AG09309 (cell line): ENCODE measurements at regions not wholly inside any gene's neighbourhood (a gene's known extent, or its start where the extent isn't known, plus 50 kb on each side); places are given as distances from the start of the nearest gene placed in this dataset.

Source experiments
- DNase-seq: peaks from one replicate; pipeline ENCODE4 v3.0.0-alpha.2; 2010; ENCODE audit warnings: low read depth
- H3K4me3 ChIP-seq: 2 replicates; pipeline ENCODE4 v1.5.1; 2011; ENCODE audit warnings: mild to moderate bottlenecking, low read depth, low read length, moderate library complexity; ENCODE audit not compliant: control insufficient read depth
- TF ChIP-seq, protein P1 (sequence below): IDR thresholded peaks from 2 replicates; pipeline ENCODE4 v1.5.1; 2011; ENCODE audit warnings: mild to moderate bottlenecking, low read depth, low read length, inconsistent platforms; ENCODE audit not compliant: insufficient read depth, control insufficient read depth; ENCODE audit errors: missing control alignments

DNA sequence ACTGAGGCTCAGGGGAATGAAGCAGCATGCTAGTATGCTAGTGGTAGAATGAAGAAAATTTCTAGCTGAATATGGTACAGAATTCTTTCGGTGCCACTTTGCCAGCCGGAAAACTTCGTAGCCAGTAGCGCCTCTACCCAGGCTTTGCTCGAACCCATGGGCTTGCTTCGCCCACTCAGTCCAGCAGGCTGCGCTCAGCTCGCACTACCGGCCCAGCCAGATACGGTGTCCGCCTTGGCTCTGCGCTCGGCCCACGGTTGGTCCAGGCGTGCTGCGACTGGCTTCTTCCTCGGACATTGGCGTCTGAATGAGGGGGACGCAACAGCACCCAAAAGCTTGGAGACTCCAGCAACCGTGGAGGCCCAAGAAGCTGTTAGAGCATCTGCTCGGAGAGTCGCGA, 372.5 kb upstream of the CDH8 start:
- H3K4me3 ChIP-seq, result no peak overlapping the region
- no peak for DNase-seq
- TF ChIP-seq, protein P1, sequence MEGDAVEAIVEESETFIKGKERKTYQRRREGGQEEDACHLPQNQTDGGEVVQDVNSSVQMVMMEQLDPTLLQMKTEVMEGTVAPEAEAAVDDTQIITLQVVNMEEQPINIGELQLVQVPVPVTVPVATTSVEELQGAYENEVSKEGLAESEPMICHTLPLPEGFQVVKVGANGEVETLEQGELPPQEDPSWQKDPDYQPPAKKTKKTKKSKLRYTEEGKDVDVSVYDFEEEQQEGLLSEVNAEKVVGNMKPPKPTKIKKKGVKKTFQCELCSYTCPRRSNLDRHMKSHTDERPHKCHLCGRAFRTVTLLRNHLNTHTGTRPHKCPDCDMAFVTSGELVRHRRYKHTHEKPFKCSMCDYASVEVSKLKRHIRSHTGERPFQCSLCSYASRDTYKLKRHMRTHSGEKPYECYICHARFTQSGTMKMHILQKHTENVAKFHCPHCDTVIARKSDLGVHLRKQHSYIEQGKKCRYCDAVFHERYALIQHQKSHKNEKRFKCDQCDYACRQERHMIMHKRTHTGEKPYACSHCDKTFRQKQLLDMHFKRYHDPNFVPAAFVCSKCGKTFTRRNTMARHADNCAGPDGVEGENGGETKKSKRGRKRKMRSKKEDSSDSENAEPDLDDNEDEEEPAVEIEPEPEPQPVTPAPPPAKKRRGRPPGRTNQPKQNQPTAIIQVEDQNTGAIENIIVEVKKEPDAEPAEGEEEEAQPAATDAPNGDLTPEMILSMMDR, result no peak

DNA sequence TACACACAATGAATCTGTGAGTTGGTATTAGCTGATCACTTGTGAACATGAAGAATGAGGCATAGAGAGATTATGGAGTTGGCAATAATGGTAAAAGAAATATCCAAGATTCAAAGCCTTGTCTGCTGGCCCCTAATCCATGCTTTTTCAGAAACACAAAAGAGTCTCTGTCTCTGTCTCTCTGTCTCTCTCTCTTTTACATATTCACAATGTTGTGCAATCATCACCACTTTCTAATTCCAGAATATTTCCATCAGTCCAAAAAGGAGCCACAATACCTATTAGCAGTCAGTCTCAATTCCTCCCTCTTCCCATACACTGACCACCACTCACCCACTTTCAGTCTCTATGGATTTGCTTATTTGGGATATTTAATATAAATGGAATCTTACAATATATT, 370.1 kb upstream of the CDH8 start:
- DNase-seq, result no peak
- TF ChIP-seq, protein P1, result no peak
- H3K4me3 ChIP-seq, result no peak overlapping the region

DNA sequence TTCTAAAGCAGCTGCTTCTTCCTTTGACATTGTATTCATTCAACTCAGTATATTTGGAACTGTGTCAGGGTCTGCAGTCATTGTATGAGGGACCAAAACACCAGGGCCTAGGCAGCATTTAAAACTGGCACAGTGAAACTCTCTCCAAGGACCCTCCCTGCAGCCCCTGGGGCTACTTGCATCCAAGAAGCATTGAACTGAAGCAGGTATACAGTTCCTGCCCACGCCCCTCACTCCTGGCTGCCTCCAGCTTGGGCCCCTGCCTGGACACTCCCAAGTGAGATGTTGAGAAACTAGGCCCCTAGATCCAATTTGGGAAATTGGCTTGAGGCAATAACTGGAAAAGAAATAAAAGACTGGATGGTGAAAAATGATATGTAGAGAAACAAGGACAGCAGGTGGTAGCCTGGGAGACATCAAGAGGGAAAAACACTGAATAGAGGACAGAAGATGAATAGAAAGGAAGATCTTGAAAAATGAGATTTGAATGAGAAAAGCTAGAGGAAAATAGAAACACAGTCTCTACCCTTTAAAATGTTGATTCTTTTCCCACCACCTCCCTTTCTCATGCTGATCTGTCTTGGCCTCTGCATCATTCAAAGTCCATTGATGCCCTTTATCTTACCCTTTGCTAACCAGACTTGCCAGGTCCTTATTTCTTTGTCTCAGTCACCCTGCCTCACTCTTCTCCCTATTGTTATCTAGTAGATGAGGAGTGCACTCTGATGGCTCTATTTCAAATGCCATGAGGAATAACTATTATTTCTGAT, 368.8 kb upstream of the CDH8 start:
- DNase-seq, result no peak
- TF ChIP-seq, protein P1, result no peak
- no peak overlapping the region for H3K4me3 ChIP-seq

DNA sequence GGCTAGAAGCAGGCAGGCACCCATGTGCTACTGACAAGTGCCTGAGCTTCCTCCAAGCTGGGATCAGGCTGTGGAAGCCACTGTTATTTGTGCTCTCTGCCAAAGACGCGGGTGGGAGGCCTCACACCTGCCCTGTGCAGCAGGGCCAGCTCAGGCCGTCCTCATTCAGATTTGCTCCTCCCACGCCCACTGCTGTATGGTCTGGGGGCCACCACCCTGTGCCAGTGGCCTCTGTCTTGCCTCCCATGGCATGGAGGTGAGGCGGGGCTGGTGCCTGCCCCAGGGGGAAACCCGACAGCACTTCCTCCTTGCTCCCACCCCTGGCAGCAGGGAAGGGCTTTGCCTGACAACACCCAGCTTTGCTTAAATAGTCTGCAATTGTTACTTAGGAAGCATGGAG, 356.5 kb upstream of the CDH8 start:
- DNase-seq, result no peak
- TF ChIP-seq, protein P1, result no peak
- H3K4me3 ChIP-seq, result no peak overlapping the region

DNA sequence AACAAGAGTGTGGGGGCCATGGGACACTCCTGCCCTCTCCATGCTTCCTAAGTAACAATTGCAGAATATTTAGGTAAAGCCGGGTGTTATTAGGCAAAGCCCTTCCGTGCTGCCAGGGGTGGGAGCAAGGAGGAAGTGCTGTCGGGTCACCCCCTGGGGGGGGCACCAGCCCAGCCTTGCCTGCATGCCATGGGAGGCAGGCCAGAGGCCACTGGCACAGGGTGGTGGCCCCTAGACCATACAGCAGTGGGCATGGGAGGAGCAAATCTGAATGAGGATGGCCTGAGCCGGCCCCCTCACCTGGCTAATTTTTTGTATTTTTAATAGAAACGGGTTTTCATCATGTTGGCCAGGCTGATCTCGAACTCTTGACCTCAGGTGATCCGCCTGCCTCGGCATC, 355.7 kb upstream of the CDH8 start:
- DNase-seq, result no peak
- TF ChIP-seq, protein P1, result no peak
- H3K4me3 ChIP-seq, result no peak overlapping the region

DNA sequence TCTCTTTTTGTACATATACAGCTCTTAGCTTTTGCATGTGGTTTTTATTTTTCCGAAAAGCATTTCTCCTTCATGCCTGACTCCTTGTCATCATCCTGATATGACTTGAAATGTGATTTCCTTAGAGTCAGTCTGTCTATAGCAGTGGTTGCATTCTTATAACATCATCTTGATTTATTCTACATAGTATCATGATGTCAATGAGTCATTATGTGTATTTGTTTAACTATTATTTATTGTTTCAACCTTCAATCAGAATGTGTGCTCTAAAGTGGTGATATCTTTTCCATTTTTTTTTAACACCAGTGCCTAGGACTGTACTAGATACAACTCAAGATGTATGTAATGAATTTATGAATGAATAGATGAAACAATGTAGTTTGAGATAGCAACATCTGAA, 354.9 kb upstream of the CDH8 start:
- DNase-seq, result no peak
- no peak overlapping the region for H3K4me3 ChIP-seq
- TF ChIP-seq, protein P1, result no peak
